Mesodermal cell (in vitro differentiated cells): ENCODE measurements at regions not wholly inside any gene's neighbourhood (a gene's known extent, or its start where the extent isn't known, plus 50 kb on each side); places are given as distances from the start of the nearest gene placed in this dataset.

ENCODE experiments used
- H3K27ac ChIP-seq: 2 replicates; pipeline ENCODE4 v1.7.0; 2013; ENCODE audit warnings: mild to moderate bottlenecking, low read depth, low read length, moderate library complexity; ENCODE audit not compliant: severe bottlenecking
- H3K36me3 ChIP-seq: 2 replicates; pipeline ENCODE4 v1.7.1; 2013; ENCODE audit warnings: mild to moderate bottlenecking, low read length, moderate library complexity; ENCODE audit not compliant: control insufficient read depth, insufficient read depth
- H3K4me1 ChIP-seq: one replicate; pipeline ENCODE4 v1.7.1; 2013; ENCODE audit warnings: mild to moderate bottlenecking, low read length; ENCODE audit not compliant: insufficient read depth, control insufficient read depth, poor library complexity, severe bottlenecking
- H3K4me3 ChIP-seq: 2 replicates; pipeline ENCODE4 v1.7.0; 2013; ENCODE audit warnings: low read length, control low read depth, mild to moderate bottlenecking; ENCODE audit not compliant: insufficient read depth, poor library complexity, severe bottlenecking; ENCODE audit errors: extremely low read depth
- H3K9me3 ChIP-seq: 2 replicates; pipeline ENCODE4 v1.7.1; 2013; ENCODE audit warnings: mild to moderate bottlenecking, low read length, moderate library complexity; ENCODE audit not compliant: control insufficient read depth
- WGBS, 2 experiments: methylation state at CpG; one replicate each; pipeline ENCODE4 v1.1.5; 2013; ENCODE audit warnings: missing lambda C conversion rate in 2 of 2; ENCODE audit not compliant: insufficient coverage in 2 of 2; 5-methylcytosine and 5-hydroxymethylcytosine counted together

GRCh38 chr4:110712486-110712885 lies 89.6 kb upstream of the PITX2 start:
- no peak overlapping the region for H3K27ac ChIP-seq
- H3K36me3 ChIP-seq, result no peaks in the 10 kb centered on the region
- no peak overlapping the region for H3K4me3 ChIP-seq
- no peaks in the 10 kb centered on the region for H3K9me3 ChIP-seq
- no peaks in the 10 kb centered on the region for H3K4me1 ChIP-seq
- WGBS, 2 experiments, result 81% methylated on average over 3 of the region's 3 CpGs; no CpG with 5 or more reads in 1 of the 2 experiments

- Histone ChIP-seq H3K4me3 (no peak overlapping the region), H3K27ac (no peak overlapping the region), H3K9me3 (no peaks in the 10 kb centered on the region), H3K4me1 (no peaks in the 10 kb centered on the region), H3K36me3 (no peaks in the 10 kb centered on the region)
- WGBS, 2 experiments, result 100% methylated on average over 1 of the region's 3 CpGs; no CpG with 5 or more reads in 1 of the 2 experiments
Measured at GRCh38 chr4:110730318-110730717, 107.4 kb upstream of the PITX2 start.

DNA sequence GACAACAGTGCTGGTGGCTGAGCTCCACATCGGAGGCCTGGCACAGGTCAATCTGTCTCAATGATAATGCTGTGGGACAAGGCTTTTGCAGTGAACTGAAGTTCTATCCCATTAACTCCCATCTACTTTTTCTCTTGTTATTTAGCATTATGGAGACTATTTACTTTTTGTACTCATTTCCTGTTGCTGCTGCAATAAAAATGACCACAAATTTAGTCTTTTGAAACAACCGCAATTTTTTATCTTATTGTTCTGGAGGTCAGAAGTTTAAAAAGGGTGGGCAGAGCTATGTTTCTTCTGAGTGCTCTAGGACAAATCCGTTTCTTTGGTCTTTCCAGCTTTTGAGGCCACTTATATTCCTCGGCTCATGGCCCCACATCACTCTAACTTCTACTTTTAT lies 111.0 kb upstream of the PITX2 start:
- Histone ChIP-seq H3K27ac (no peak overlapping the region), H3K4me3 (no peak overlapping the region), H3K4me1 (no peaks in the 10 kb centered on the region), H3K9me3 (no peaks in the 10 kb centered on the region), H3K36me3 (no peaks in the 10 kb centered on the region)
- 80 to 100% methylated on average over 1 to 2 of the region's 4 CpGs for WGBS, 2 experiments

GRCh38 chr4:110735686-110736085 lies 112.8 kb upstream of the PITX2 start:
- Histone ChIP-seq H3K4me3 (no peak overlapping the region), H3K27ac (no peak overlapping the region), H3K9me3 (no peaks in the 10 kb centered on the region), H3K36me3 (no peaks in the 10 kb centered on the region), H3K4me1 (no peaks in the 10 kb centered on the region)
- WGBS, 2 experiments, result no CpG with 5 or more reads among the region's 1 CpG

GRCh38 chr4:110737931-110738330 lies 115.1 kb upstream of the PITX2 start:
- no CpG with 5 or more reads among the region's 3 CpGs for WGBS, 2 experiments
- peaks cover 16% of the 10 kb centered on the region for H3K4me1 ChIP-seq

GRCh38 chr4:110742143-110742542 lies 119.3 kb upstream of the PITX2 start:
- H3K36me3 ChIP-seq, result no peaks in the 10 kb centered on the region
- no peak overlapping the region for H3K27ac ChIP-seq
- H3K9me3 ChIP-seq, result no peaks in the 10 kb centered on the region
- H3K4me1 ChIP-seq, result peaks cover 17% of the 10 kb centered on the region
- H3K4me3 ChIP-seq, result no peak overlapping the region

More at GRCh38 chr4:110737931-110738330, 115.1 kb upstream of the PITX2 start:
- no peak overlapping the region for H3K27ac ChIP-seq
- H3K9me3 ChIP-seq, result no peaks in the 10 kb centered on the region
- no peaks in the 10 kb centered on the region for H3K36me3 ChIP-seq
- H3K4me3 ChIP-seq, result no peak overlapping the region

DNA sequence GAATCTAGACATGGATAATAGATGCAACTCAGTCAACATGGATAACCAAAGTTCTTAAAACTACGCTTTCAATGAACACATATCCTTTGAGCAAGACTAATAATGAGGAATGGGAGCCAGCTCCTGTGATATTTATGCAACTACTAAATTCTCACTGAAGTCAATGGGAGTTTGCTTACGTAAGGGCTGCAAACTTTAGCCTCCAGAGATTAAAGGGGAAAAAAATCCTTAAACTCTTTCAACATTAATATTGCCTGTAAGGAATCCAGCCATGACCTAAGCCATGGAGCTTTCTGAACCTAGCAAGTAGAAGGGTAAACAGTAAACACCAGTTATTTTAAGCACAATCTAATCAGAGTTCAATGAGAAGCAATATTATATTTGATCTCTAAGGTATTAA lies 125.2 kb upstream of the PITX2 start:
- no peaks in the 10 kb centered on the region for H3K36me3 ChIP-seq
- no CpG with 5 or more reads among the region's 2 CpGs for WGBS, 2 experiments
- H3K4me1 ChIP-seq, result no peaks in the 10 kb centered on the region
- H3K27ac ChIP-seq, result no peak overlapping the region
- H3K4me3 ChIP-seq, result no peak overlapping the region
- no peaks in the 10 kb centered on the region for H3K9me3 ChIP-seq

- no peaks in the 10 kb centered on the region for H3K9me3 ChIP-seq
- no peak overlapping the region for H3K27ac ChIP-seq
- no peaks in the 10 kb centered on the region for H3K4me1 ChIP-seq
- H3K36me3 ChIP-seq, result no peaks in the 10 kb centered on the region
- no peak overlapping the region for H3K4me3 ChIP-seq
- WGBS, 2 experiments, result no CpG with 5 or more reads among the region's 3 CpGs
Measured at GRCh38 chr4:110751183-110751582, 128.3 kb upstream of the PITX2 start.

DNA sequence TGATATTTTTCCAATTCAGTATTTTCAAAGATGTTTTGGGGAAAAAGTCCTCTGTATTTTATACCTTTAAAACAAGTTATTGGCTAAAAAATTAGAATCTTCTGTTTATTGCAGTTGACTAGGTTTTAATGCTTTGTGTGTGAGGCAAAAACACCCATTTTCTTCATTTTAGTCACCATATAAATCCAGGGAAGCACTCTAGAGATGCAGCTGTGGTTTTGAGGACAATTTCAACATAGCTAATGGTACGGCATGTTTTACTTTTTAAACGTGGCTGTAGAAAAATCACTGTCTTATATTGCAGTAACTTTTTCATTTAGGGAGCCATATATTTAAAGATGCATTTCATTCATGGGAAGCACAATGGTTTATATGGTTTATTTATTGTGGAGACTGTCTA lies 129.1 kb upstream of the PITX2 start:
- Histone ChIP-seq H3K27ac (no peak overlapping the region), H3K9me3 (no peaks in the 10 kb centered on the region), H3K4me3 (no peak overlapping the region), H3K4me1 (no peaks in the 10 kb centered on the region), H3K36me3 (no peaks in the 10 kb centered on the region)
- WGBS, 2 experiments, result no CpG with 5 or more reads among the region's 2 CpGs

DNA sequence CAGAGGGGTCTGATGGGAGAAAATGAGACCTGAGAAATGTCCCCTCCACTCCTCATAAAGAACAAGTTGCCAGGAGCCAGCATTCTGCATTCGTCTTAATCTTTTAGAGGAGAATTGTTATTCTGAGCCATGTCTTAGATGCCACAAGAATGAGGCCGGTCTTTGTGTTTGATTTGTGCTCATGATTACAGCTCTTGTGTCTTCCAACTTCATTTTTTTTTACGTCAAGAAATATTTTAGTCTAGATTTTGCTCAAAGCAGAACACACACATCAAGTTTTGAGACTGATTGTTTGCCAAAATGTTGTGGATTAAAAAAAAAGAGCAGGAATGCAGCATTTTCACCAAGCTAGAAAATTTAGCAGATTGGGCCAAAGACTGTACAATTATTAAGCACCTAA lies 130.6 kb upstream of the PITX2 start:
- H3K36me3 ChIP-seq, result no peaks in the 10 kb centered on the region
- H3K9me3 ChIP-seq, result no peaks in the 10 kb centered on the region
- no peaks in the 10 kb centered on the region for H3K4me1 ChIP-seq
- H3K4me3 ChIP-seq, result no peak overlapping the region
- no peak overlapping the region for H3K27ac ChIP-seq
- 100% methylated on average over 1 of the region's 3 CpGs; no CpG with 5 or more reads in 1 of the 2 experiments for WGBS, 2 experiments

GRCh38 chr4:110754716-110755115 lies 131.8 kb upstream of the PITX2 start:
- no peak overlapping the region for H3K27ac ChIP-seq
- H3K9me3 ChIP-seq, result no peaks in the 10 kb centered on the region
- no peaks in the 10 kb centered on the region for H3K36me3 ChIP-seq
- no CpG with 5 or more reads among the region's 2 CpGs for WGBS, 2 experiments
- H3K4me3 ChIP-seq, result no peak overlapping the region
- H3K4me1 ChIP-seq, result no peaks in the 10 kb centered on the region

DNA sequence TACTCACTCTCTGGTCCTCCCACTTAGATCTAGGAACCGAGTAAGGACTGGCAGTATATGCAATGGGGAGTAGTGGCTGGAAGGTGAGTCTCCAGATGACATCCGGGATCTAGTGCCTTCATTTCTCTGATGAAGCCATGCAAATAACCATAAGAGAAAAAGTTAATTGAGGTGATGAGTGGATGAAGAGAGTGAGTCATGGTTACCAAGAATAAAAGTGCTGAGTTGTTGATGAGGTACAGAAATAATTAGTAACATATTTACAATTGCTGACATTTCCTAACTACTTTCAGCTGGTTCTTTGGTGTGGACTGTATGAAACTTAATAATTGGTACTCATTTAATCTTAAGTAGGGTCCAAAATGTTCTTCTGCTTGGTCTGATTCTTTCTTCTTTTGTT lies 146.7 kb upstream of the PITX2 start:
- H3K4me3 ChIP-seq, result no peak overlapping the region
- H3K27ac ChIP-seq, result no peak overlapping the region
- H3K36me3 ChIP-seq, result no peaks in the 10 kb centered on the region
- H3K9me3 ChIP-seq, result no peaks in the 10 kb centered on the region
- no peaks in the 10 kb centered on the region for H3K4me1 ChIP-seq
- WGBS, 2 experiments, result no CpG with 5 or more reads among the region's 2 CpGs
